HG03159 (cell line): ENCODE measurements at regions not wholly inside any gene's neighbourhood (a gene's known extent, or its start where the extent isn't known, plus 50 kb on each side); places are given as distances from the start of the nearest gene placed in this dataset.
"Not testable (repeated sequence)": the region's sequence is repeated elsewhere in the genome, so short reads cannot be mapped to it uniquely, and the experiment has no call there.

Source experiments
- ATAC-seq: cut with Tn5 transposase; IDR thresholded peaks from one replicate; pipeline ENCODE4 v1.9.1; 2021; ENCODE audit warnings: mild to moderate bottlenecking, moderate library complexity; ENCODE audit not compliant: unreplicated experiment

GRCh38 chr20:4441871-4442270 is 192.8 kb upstream of the ADRA1D start:
- no peak for ATAC-seq

GRCh38 chr20:4441191-4441590 is 192.1 kb upstream of the ADRA1D start:
- ATAC-seq: no peak

- no peak for ATAC-seq
These were observed 190.4 kb upstream of the ADRA1D start for GRCh38 chr20:4439461-4439860.

GRCh38 chr20:4437131-4437530 is 188.0 kb upstream of the ADRA1D start:
- no peak for ATAC-seq

- ATAC-seq: no peak
These were observed 186.8 kb upstream of the ADRA1D start for GRCh38 chr20:4435671-4436455.

- no peak for ATAC-seq
These were observed 186.1 kb upstream of the ADRA1D start for GRCh38 chr20:4435225-4435624.

GRCh38 chr20:4434681-4435080 is 185.6 kb upstream of the ADRA1D start:
- ATAC-seq: no peak

GRCh38 chr20:4431446-4431845 is 182.4 kb upstream of the ADRA1D start:
- no peak for ATAC-seq

GRCh38 chr20:4430826-4431225 is 181.7 kb upstream of the ADRA1D start:
- ATAC-seq: not testable (repeated sequence)

- no peak for ATAC-seq
These were observed 179.0 kb upstream of the ADRA1D start for GRCh38 chr20:4427940-4428586.

GRCh38 chr20:4418141-4418540 is 169.1 kb upstream of the ADRA1D start:
- ATAC-seq: no peak

GRCh38 chr20:4415281-4415680 is 166.2 kb upstream of the ADRA1D start:
- no peak for ATAC-seq

GRCh38 chr20:4413314-4414049 is 164.4 kb upstream of the ADRA1D start:
- ATAC-seq: no peak

GRCh38 chr20:4412216-4412615 is 163.1 kb upstream of the ADRA1D start:
- no peak for ATAC-seq

- no peak for ATAC-seq
These were observed 162.7 kb upstream of the ADRA1D start for GRCh38 chr20:4411744-4412143.

- no peak for ATAC-seq
These were observed 157.5 kb upstream of the ADRA1D start for GRCh38 chr20:4406627-4407026.

GRCh38 chr20:4401601-4402000 is 152.5 kb upstream of the ADRA1D start:
- no peak for ATAC-seq

- ATAC-seq: no peak
These were observed 135.9 kb upstream of the ADRA1D start for GRCh38 chr20:4384961-4385360.

- ATAC-seq: no peak
These were observed 134.9 kb upstream of the ADRA1D start for GRCh38 chr20:4383961-4384360.

- no peak for ATAC-seq
These were observed 126.8 kb upstream of the ADRA1D start for GRCh38 chr20:4375881-4376280.

GRCh38 chr20:4373454-4373853 is 124.4 kb upstream of the ADRA1D start:
- no peak for ATAC-seq
